Duodenal mucosa (tissue), 2 donors: ENCODE measurements at regions not wholly inside any gene's neighbourhood (a gene's known extent, or its start where the extent isn't known, plus 50 kb on each side); places are given as distances from the start of the nearest gene placed in this dataset.
"Not testable (repeated sequence)": the region's sequence is repeated elsewhere in the genome, so short reads cannot be mapped to it uniquely, and the experiment has no call there.

Experiments
- H3K27ac ChIP-seq: one replicate; pipeline ENCODE4 v1.7.0; 2013; ENCODE audit warnings: low read depth, low read length
- H3K27me3 ChIP-seq, 2 donors: one replicate each; pipeline ENCODE4 v1.7.0; 2013; ENCODE audit warnings: low read length in 2 of 2, control low read depth in 1 of 2; ENCODE audit not compliant: insufficient read depth in 2 of 2, control insufficient read depth in 1 of 2
- H3K36me3 ChIP-seq, 2 donors: one replicate each; pipeline ENCODE4 v1.7.0; 2013; ENCODE audit warnings: low read length in 2 of 2, control low read depth in 1 of 2; ENCODE audit not compliant: insufficient read depth in 2 of 2, control insufficient read depth in 1 of 2
- H3K4me1 ChIP-seq, 2 donors: one replicate each; pipeline ENCODE4 v1.7.0; 2013; ENCODE audit warnings: low read length in 2 of 2, control low read depth in 1 of 2; ENCODE audit not compliant: insufficient read depth in 2 of 2, control insufficient read depth in 1 of 2
- H3K4me3 ChIP-seq, 2 donors: one replicate each; pipeline ENCODE4 v1.7.0; 2013; ENCODE audit warnings: low read length in 2 of 2, low read depth in 1 of 2
- H3K9ac ChIP-seq, 2 donors: one replicate each; pipeline ENCODE4 v1.7.0; 2013; ENCODE audit warnings: low read length in 2 of 2, low read depth in 1 of 2
- H3K9me3 ChIP-seq, 2 donors: one replicate each; pipeline ENCODE4 v1.7.0; 2013; ENCODE audit warnings: low read length in 2 of 2, control low read depth in 1 of 2; ENCODE audit not compliant: control insufficient read depth in 1 of 2

GRCh38 chr2:75870651-75871137 lies 160.0 kb upstream of the GCFC2 start:
- no peaks in the 10 kb centered on the region for H3K4me1 ChIP-seq

GRCh38 chr2:75870133-75870532 lies 159.4 kb upstream of the GCFC2 start:
- no peak overlapping the region for H3K27ac ChIP-seq

More at GRCh38 chr2:75870651-75871137, 160.0 kb upstream of the GCFC2 start:
- H3K9me3 ChIP-seq, result no peaks in the 10 kb centered on the region
- no peak overlapping the region for H3K9ac ChIP-seq
- no peak overlapping the region for H3K27ac ChIP-seq
- H3K36me3 ChIP-seq, result no peaks in the 10 kb centered on the region
- no peaks in the 10 kb centered on the region for H3K27me3 ChIP-seq
- no peak overlapping the region for H3K4me3 ChIP-seq

GRCh38 chr2:75865702-75866101 lies 155.0 kb upstream of the GCFC2 start:
- Histone ChIP-seq H3K9ac (no peak overlapping the region), H3K4me3 (no peak overlapping the region), H3K36me3 (no peaks in the 10 kb centered on the region)

More at GRCh38 chr2:75870133-75870532, 159.4 kb upstream of the GCFC2 start:
- H3K36me3 ChIP-seq, result no peaks in the 10 kb centered on the region
- H3K9ac ChIP-seq, result no peak overlapping the region
- H3K27me3 ChIP-seq, result no peaks in the 10 kb centered on the region
- H3K4me1 ChIP-seq, result no peaks in the 10 kb centered on the region
- no peaks in the 10 kb centered on the region for H3K9me3 ChIP-seq
- H3K4me3 ChIP-seq, result no peak overlapping the region

GRCh38 chr2:75865083-75865482 lies 154.4 kb upstream of the GCFC2 start:
- H3K27me3 ChIP-seq, result no peaks in the 10 kb centered on the region
- H3K4me3 ChIP-seq, result no peak overlapping the region
- no peak overlapping the region for H3K9ac ChIP-seq
- H3K4me1 ChIP-seq, result no peaks in the 10 kb centered on the region
- H3K27ac ChIP-seq, result no peak overlapping the region
- no peaks in the 10 kb centered on the region for H3K9me3 ChIP-seq
- H3K36me3 ChIP-seq, result no peaks in the 10 kb centered on the region

More at GRCh38 chr2:75865702-75866101, 155.0 kb upstream of the GCFC2 start:
- Histone ChIP-seq H3K4me1 (no peaks in the 10 kb centered on the region), H3K27ac (no peak overlapping the region), H3K9me3 (no peaks in the 10 kb centered on the region), H3K27me3 (no peaks in the 10 kb centered on the region)

GRCh38 chr2:75862547-75862946 lies 151.8 kb upstream of the GCFC2 start:
- no peak overlapping the region for H3K9ac ChIP-seq
- H3K27me3 ChIP-seq, result no peaks in the 10 kb centered on the region
- H3K4me3 ChIP-seq, result no peak overlapping the region
- no peaks in the 10 kb centered on the region for H3K36me3 ChIP-seq
- no peaks in the 10 kb centered on the region for H3K4me1 ChIP-seq
- H3K9me3 ChIP-seq, result no peaks in the 10 kb centered on the region
- no peak overlapping the region for H3K27ac ChIP-seq

GRCh38 chr2:75853436-75853835 lies 142.7 kb upstream of the GCFC2 start:
- H3K36me3 ChIP-seq, result no peaks in the 10 kb centered on the region
- no peaks in the 10 kb centered on the region for H3K9me3 ChIP-seq
- no peak overlapping the region for H3K9ac ChIP-seq
- no peaks in the 10 kb centered on the region for H3K4me1 ChIP-seq
- H3K4me3 ChIP-seq, result no peak overlapping the region
- H3K27ac ChIP-seq, result no peak overlapping the region
- no peaks in the 10 kb centered on the region for H3K27me3 ChIP-seq

- H3K4me1 ChIP-seq, result no peaks in the 10 kb centered on the region
- H3K27me3 ChIP-seq, result no peaks in the 10 kb centered on the region
- no peaks in the 10 kb centered on the region for H3K36me3 ChIP-seq
- no peaks in the 10 kb centered on the region for H3K9me3 ChIP-seq
- H3K27ac ChIP-seq, result no peak overlapping the region
- H3K9ac ChIP-seq, result no peak overlapping the region
- H3K4me3 ChIP-seq, result no peak overlapping the region
Observed at GRCh38 chr2:75852639-75853038, 141.9 kb upstream of the GCFC2 start.

- H3K36me3 ChIP-seq, result no peaks in the 10 kb centered on the region
- H3K27ac ChIP-seq, result no peak overlapping the region
- H3K4me3 ChIP-seq, result no peak overlapping the region
- H3K27me3 ChIP-seq, result no peaks in the 10 kb centered on the region
- no peaks in the 10 kb centered on the region for H3K4me1 ChIP-seq
- no peak overlapping the region for H3K9ac ChIP-seq
- H3K9me3 ChIP-seq, result no peaks in the 10 kb centered on the region
Observed at GRCh38 chr2:75846683-75847190, 136.0 kb upstream of the GCFC2 start.

- Histone ChIP-seq H3K27me3 (no peaks in the 10 kb centered on the region), H3K9ac (no peak overlapping the region), H3K4me1 (no peaks in the 10 kb centered on the region), H3K36me3 (no peaks in the 10 kb centered on the region), H3K4me3 (no peak overlapping the region), H3K27ac (no peak overlapping the region), H3K9me3 (no peaks in the 10 kb centered on the region)
Observed at GRCh38 chr2:75844651-75845050, 133.9 kb upstream of the GCFC2 start.

- not testable (repeated sequence) for H3K9me3 ChIP-seq, H3K4me3 ChIP-seq, H3K27ac ChIP-seq, H3K4me1 ChIP-seq, H3K9ac ChIP-seq, H3K27me3 ChIP-seq, H3K36me3 ChIP-seq
Observed at GRCh38 chr2:75834588-75834987, 123.9 kb upstream of the GCFC2 start.

GRCh38 chr2:75833386-75833785 lies 122.7 kb upstream of the GCFC2 start:
- Histone ChIP-seq H3K4me3 (no peak overlapping the region), H3K9me3 (no peaks in the 10 kb centered on the region), H3K36me3 (no peaks in the 10 kb centered on the region), H3K4me1 (no peaks in the 10 kb centered on the region), H3K9ac (no peak overlapping the region), H3K27me3 (no peaks in the 10 kb centered on the region), H3K27ac (no peak overlapping the region)
